HG03025 (cell line): ENCODE measurements at regions not wholly inside any gene's neighbourhood (a gene's known extent, or its start where the extent isn't known, plus 50 kb on each side); places are given as distances from the start of the nearest gene placed in this dataset.

ENCODE experiments used
- ATAC-seq: cut with Tn5 transposase; IDR thresholded peaks from one replicate; pipeline ENCODE4 v1.9.1; 2021; ENCODE audit warnings: mild to moderate bottlenecking, moderate library complexity; ENCODE audit not compliant: unreplicated experiment, low FRiP score

DNA sequence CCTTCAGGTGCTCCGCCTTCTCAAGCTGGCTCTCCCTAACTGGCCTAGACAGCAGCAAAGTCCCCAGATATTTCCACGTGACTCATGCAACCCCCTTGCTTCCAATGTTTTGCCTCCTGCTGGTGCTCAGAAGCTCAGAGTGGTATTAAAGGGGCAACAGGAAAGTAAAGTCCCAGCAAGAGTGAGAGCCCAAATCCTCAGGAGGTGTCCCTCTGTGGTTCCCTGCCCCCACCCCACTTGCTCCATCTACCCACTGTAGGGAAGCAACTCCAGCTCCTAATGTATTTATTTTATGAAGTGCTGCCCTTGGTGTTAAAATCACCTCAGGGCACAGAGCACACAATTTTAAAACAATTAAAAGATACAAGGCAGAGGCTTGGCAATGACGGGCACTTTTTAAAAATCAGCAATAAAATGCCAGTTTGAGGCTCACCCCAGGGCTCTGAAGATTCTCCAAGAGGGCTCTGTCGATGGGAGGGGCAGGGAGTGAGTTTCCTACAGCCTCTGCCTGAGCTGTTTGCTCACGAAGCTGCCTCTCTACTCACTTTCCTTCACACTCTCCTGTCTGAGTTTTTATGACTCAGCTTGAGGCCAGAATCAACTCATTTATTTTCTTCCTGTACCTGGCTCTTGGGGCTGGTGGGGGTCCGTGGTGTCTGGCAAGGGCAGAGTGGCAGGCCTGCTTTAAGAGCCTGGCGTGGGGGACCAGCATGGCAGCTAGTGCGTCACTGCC lies 81.9 kb upstream of the MAX start:
- ATAC-seq: no peak

DNA sequence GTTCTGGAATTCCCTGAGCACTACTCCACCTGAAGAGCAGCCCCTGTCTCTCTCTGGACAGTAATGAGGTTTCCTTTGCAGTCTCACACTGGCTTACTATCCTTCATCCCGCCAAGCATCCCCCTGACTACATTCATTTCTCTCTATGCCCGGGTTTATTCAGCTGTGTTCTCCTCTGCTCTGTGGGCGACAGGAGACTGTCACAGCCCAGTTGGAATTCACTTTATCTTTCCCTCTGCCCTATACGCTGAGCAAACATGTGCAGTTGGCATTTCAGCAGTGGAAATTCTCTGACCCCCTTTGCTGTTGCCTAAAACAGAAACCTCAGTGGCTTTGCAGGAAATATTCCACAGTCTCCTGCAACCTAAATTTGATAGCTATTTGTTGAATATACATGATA lies 83.5 kb upstream of the MAX start:
- ATAC-seq: no peak

DNA sequence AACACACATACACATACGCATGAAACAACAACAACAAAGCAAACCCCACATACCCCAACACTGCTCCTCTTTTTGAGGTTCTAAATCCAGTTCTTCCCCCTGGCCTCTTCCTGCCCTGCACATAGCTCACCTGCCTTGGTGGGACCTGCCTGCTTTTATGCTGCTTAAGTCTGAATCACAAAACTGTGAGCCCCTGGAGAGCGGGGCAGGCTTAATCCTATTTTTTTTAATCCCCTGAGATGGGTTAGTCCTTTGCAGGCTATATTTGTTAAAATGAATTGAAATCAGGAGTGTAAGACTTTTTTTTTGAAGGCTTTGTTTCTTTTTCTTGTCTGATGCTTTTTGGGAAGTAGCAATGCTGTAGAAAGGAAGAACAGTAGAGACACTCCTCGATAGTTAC lies 84.6 kb upstream of the MAX start:
- no peak for ATAC-seq

DNA sequence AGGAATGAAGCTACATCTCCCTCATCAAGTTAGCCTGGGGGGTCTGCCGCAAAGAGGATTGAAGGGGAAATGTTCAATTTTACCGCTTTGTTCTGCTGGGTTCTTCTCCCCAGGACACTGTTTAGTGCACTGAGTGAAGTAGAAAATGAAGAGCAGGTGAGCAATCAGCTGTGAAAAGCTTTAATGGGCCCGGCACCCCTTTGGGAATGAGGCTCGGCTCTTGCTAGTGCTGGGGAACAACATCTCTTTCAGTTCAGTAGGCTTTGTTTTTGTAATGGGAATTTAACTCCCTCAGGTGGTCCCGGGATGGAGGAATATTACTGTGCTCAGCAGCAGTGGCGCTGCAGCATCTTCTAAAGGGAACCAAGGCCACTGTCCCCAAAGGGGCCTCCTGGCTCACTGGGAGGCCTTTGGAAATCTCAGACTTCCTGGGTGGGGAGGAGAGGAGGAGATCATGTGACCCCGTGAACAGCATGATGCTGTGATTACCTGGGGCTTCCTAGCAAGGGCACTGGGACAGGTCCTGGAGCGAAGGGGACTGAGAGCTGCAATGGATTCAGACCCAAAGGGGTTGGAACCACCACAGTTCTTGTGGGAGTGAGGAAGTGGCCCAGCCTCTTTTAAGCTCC lies 85.2 kb upstream of the MAX start:
- ATAC-seq: no peak

DNA sequence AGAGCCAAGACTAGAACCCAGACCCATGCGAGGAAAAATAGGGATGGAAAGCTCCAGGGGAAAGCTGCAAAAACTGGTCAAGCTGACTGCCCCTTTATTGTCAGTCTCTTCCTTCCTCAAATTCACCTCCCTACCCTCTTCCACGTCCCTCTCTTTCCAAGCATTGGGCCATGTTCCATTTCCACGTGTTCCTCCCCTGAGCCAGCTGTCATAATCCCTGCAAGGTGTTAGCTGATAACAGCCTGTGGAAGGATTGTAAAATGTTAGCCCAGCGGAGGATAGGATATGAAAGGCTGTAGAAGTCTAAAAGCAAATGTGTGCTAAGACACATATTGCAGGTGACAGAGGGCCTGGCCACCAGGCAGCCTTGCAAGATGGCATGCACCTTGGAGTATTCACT lies 88.0 kb upstream of the MAX start:
- ATAC-seq: no peak

DNA sequence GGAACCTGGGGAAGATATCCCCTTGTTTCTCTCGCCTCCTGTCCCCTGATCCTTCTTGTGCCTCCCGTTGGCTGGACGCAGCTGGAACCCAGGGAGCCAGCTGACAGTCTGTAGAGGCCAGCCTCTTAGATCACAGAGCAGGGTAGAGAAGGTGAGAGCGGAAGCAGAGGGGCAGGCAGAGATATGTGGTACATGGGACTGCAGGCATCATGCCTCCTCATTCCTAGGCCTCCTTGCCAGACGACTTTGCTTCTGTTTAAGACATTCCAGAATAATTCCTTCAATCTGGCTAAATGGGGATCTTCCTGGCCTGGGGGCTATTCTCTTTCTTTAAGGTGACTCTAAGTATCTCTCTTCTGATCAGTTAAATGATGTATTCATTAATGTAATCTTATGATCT lies 89.4 kb upstream of the MAX start:
- ATAC-seq: no peak

DNA sequence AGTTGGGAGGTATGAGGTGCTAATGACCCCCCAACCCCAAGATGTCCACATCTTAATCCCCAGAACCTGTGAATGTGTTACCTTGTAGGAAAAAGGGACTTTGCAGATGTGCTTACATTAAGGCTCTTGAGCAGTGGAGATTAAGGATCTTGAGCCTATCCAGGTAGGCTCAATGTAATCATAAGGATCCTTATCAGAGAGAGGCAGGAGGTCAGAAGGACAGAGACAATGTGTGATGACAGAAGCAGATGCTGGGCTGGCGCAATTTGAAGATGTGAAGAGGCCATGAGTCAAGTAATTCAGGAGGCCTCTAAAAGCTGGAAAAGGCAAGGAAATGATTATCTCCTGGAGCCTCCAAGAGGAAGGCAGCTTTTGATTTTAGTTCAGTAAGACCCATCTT lies 90.4 kb upstream of the MAX start:
- no peak for ATAC-seq

DNA sequence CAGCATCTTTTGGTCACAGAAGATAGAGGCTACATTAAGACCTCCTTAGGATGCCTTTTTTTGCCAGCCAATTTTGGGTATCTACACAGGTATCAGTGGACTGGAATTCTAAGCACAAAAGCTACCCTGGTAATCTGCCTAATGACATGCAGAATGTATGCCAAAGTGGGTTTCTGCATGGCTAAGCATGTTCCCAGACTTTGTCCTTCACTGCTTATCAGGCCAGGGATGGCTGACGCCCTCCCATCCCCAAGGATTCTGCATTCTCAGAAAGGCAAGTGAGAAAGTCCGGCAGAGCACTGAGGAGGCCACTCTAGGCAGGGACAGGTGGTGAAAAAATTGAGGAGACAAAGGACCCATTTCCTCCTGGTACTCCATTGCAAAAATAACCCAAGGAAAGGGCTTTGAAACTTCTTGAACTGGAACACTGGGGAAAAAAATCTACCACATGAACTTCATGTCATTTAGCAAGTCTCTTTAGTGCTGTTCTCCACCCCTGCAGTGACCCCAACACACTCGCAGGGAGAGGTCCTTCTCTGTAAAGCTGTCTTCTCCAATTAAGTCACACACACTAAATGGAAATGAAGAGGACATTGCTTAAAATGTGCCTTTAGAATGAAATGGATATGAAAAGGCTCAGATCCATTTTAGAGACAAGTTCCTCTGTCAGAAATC lies 91.7 kb upstream of the MAX start:
- ATAC-seq: no peak

DNA sequence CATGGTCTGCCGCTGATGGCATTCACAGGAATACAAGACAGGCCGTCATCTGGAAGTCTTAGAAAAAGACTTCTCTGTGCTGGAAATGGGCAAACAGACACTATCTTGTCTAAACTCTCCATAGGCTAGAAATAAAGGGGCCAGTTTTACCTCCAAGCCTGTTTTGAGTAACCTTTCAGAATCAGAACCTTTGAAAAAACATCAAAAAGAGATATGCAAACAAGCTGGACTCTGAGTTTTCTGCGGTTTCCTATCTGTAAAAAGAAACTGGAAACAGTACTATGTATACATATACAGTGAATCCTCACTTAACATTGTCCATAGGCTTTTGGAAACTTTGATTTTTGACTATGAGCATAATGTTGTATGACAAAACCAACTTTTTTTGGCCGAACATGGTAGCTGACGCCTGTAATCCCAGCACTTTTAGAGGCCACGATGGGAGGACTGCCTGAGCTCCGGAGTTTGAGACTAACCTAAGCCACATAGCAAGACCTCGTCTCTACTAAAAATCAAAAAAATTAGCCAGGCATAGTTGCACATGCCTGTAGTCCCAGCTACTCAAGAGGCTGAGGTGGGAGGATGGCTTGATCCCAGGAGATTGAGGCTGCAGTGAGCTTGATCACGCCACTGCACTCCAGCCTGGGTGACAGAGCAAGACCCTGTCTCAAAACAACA lies 92.9 kb upstream of the MAX start:
- peak; percentile 77 for ATAC-seq

DNA sequence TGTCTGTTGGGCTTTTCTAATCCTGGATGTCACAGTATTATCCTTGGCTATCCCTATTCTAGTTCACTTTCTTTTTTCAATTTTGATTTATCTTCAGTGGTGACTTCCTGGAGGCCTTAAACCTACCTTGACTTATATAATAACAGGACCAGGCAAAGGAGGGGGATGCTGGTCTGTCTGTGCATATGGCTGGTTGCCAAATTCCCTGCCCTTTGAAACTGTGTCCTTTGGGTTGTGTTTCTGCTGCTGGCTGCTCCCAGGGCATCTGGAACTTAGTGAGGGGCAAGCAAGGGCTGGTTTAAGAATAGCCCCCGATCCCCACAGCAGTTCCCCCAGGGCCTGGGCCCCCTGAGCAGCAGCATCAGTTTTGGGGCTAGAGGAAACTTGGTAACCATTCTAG lies 96.0 kb upstream of the MAX start:
- no peak for ATAC-seq

DNA sequence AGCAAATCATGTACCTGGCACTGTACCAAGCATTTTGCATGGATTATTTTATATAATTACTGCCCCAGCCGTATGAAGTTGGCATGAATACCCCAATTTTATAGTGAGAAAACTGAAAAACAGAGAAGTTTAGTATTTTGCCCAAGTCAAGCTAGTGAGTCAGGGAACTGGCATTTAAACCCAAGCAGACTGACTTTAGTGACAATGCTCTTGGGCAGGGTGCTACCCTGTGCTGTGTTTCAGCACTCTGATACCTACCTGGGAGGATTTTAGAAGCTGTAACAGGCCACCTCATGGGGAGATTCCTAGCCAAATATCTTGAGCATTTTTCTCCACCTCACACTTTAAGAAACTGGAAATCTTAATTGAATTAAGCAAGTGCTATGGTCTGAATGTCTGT lies 98.1 kb upstream of the MAX start:
- ATAC-seq: no peak

DNA sequence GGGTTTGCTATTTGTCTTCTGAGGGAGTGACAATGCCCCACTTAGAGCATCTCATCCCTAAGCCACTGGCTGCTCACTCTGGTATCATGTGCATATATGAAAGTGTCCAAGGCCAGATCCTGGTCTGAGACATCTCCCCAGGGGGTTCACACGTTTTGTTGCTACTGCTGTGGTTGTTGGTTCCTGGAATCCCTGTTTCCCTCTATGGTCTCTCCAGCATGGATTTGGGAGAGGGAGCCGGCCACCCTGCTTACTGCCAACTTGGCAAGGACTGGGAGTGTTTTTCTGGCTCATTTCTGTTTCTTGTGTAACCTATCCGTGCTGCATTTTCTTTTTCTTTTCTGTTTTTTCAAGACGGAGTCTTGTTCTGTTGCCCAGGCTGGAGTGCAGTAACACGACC lies 101.3 kb upstream of the MAX start:
- ATAC-seq: no peak

DNA sequence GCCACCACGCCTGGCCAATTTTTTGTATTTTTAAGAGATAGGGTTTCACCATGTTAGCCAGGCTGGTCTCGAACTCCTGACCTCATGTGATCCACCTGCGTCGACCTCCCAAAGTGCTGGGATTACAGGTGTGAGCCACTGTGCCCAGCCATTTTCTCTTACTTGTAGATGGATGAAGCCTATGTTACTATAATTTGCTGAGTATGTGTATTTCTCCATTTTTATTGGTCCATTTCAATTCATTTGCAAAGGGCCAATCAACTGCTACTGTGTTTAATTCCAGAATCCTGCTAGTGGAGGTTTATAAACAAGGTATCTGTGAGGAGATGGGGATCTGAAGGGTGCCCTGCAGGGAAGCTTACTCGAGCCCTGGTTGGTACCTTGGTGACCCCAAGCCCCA lies 101.7 kb upstream of the MAX start:
- ATAC-seq: no peak

DNA sequence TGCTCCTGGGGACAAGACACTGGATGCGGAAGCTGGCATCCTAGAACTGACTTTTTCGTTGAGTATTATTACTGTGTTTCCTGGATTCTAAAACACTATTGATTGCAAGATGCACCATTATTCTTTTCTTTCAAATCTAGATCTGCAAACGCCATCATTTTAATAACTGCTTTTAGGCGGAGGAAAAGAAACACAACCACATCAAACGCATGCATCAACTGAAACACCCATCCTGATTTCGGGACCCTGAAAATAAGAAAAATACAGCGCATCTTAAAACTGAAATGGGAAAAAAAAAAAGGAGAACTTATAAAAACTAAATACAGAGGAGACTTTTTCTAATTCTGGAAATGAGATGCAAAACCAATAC lies 103.7 kb upstream of the MAX start:
- ATAC-seq: peak; percentile 0

DNA sequence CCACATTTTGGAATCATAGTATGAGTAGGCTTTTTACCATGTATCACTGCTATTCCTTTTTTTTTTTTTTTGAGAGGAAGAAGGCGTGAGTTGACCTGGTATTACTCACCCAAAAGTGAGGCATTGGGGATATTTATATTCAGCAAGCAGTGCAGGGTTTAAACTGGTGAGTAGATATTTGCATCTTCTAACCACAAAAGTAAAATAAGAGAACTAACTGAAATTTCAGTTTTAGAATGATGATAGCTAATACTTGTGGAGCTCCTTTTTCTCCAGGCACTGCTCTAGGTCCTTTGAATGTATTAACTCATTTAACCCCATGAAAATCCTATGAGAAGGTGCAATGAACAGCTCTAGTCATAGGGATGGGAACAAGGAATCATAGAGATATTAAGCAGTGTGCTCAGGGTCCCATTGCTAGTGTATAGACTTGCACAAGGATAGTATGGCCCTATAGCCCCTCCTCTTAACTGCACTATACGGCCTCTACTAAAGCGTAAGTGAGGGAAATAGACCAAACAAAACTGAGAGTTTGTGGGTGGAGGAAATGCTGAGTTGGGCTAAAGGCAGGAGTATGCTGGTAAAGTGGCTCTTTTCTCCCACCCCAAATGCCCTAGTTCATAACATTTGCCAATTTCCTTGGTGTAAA lies 104.3 kb upstream of the MAX start:
- peak; percentile 45 for ATAC-seq

DNA sequence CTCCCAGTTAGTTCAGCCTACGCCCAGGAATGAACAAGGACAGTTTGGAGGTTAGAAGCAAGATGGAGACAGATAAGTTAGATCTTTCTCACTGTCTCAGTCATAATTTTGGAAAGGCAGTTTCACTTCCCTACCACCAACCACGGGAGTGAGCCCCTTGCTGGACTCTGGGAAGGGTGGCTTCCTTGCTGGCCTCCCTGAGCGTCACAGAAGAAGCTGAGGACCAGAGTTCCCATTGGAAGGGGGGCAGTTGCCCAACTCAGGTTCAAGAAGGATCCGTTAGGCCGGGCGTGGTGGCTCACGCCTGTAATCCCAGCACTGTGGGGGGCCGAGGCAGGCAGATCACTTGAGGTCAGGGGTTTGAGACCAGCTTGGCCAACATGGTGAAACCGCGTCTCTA lies 106.2 kb upstream of the MAX start:
- no peak for ATAC-seq

DNA sequence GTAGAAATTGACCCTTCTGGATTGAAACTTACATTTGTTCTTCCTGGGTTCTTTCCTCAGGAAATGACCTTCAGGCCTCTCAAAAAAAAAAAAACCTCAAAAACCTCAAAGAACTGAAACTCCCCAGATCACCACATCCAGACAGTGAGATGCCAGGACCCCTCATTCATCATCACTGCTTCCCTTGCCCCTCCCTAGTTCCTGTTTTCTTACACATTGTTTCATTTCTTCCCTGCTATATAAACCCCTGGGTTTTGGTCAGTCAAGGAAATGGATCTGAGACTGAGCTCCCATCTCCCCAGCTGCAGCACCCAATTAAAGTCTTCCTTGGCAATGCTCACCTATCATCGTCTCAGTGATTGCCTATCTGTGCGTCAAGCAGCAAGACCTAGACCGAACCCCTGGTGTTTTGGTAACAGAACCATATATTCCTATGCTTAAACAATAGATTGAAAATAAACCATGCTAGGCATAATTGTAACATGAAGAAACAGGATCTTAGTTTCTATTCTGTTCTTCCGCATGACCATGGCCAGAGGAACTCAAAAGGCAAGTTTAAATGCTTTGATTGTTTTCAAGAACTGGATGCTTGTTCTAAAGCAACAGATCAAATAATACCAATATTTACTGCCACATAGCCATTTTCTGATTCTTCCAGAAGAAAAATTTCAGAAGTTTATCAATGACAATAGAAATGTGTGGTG lies 108.0 kb upstream of the MAX start:
- ATAC-seq: no peak

DNA sequence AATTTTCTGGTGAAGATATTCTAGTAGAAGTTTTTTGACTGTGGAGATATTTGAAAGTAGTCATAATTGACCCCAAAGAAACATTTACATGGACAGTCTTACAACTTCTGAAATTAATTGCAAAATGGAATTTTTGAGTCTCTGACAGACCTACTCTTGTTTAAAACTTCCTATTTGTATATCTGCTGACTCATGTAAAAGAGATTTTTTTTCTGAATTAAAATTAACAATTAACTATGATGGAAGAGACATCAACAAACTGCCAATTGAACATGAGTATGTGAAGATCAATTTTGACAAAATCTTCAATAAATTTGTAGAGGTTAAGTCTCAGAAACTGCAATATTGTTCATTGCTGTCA lies 108.5 kb upstream of the MAX start:
- no peak for ATAC-seq

DNA sequence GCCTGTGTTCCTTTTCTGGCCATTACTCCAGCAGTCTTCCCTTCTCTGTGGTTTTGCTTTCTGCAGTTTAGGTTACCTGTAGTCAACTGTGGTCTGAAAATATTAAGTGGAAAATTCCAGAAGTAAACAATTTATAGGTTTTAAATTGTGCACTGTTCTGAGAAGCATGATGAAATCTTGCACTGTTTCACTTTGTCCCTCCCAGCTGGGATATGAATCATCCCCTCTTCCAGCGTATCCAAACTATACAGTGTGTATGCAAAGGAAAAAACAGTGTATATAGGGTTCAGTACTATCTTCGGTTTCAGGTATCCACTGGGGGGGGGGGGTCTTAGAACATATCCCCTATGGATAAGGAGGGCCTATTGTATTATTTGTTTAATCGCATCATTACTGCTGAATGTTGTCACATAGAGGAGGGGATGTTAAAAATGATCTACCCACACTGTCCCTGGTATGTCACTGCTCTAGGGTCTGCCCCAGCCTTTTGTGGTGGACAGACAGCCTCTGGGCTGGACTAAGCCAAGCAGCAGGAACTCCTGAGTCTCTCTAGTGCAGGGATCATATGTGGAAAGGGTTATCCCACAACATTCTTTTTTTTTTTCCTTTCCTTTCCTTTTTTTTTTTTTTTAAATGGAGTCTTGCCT lies 109.1 kb upstream of the MAX start:
- no peak for ATAC-seq

DNA sequence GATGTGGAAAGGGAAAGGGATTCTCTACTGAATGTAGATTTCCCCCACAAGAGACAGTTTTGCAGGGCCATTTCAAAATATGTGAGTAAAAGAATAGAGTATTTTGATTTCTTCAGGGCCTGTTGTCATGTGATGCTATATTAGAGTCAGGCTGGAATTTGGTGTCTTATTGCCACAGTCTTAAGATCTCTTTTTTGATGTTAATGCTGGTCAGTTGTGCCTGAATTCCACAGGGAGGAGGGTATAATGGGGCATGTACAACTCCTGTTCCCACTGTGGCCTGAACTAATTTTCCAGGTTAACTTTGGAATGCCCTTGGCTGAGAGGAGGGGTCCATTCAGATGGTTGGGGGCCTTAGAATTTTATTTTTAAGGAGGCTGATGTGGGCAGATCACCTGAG lies 111.0 kb upstream of the MAX start:
- no peak for ATAC-seq
